Choroid plexus epithelial cell (primary cell): ENCODE measurements at regions not wholly inside any gene's neighbourhood (a gene's known extent, or its start where the extent isn't known, plus 50 kb on each side); places are given as distances from the start of the nearest gene placed in this dataset.
"Not testable (repeated sequence)": the region's sequence is repeated elsewhere in the genome, so short reads cannot be mapped to it uniquely, and the experiment has no call there.

Experiments used
- DNase-seq: peaks from one replicate; pipeline ENCODE4 v3.0.0-alpha.2; 2010; ENCODE audit warnings: low read depth
- H3K4me3 ChIP-seq: 2 replicates; pipeline ENCODE4 v1.5.1; 2011; ENCODE audit warnings: low read depth, mild to moderate bottlenecking, control low read depth, low read length, moderate library complexity
- TF ChIP-seq, protein P1 (sequence below): conservative IDR thresholded peaks from 2 replicates; pipeline ENCODE4 v1.5.1; 2011; ENCODE audit warnings: low read depth, mild to moderate bottlenecking, control low read depth, inconsistent platforms, low read length, moderate library complexity

DNA sequence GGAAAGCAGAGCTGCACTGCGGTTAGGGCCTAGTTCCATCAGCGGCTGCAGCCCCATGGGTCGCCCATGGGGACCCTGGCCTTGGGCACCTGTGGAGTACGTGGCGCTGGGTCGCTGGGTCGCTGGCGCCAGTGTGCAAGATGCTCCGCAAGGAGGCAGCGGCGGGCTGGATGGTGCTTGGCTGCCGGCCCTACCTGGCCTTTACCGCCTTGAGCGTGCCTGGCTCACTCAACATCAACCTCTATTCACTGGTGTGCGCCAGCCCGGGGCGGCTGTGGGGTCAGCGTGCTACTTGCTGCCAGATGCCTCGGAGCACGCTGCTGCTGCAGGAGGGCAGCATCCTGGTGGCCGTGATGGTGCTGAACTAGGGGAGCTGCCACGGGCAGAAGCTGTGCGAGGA lies 85.1 kb upstream of the RHOU start:
- TF ChIP-seq, protein P1, sequence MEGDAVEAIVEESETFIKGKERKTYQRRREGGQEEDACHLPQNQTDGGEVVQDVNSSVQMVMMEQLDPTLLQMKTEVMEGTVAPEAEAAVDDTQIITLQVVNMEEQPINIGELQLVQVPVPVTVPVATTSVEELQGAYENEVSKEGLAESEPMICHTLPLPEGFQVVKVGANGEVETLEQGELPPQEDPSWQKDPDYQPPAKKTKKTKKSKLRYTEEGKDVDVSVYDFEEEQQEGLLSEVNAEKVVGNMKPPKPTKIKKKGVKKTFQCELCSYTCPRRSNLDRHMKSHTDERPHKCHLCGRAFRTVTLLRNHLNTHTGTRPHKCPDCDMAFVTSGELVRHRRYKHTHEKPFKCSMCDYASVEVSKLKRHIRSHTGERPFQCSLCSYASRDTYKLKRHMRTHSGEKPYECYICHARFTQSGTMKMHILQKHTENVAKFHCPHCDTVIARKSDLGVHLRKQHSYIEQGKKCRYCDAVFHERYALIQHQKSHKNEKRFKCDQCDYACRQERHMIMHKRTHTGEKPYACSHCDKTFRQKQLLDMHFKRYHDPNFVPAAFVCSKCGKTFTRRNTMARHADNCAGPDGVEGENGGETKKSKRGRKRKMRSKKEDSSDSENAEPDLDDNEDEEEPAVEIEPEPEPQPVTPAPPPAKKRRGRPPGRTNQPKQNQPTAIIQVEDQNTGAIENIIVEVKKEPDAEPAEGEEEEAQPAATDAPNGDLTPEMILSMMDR = peak; percentile 5
- H3K4me3 ChIP-seq = no peak overlapping the region
- no peak for DNase-seq

DNA sequence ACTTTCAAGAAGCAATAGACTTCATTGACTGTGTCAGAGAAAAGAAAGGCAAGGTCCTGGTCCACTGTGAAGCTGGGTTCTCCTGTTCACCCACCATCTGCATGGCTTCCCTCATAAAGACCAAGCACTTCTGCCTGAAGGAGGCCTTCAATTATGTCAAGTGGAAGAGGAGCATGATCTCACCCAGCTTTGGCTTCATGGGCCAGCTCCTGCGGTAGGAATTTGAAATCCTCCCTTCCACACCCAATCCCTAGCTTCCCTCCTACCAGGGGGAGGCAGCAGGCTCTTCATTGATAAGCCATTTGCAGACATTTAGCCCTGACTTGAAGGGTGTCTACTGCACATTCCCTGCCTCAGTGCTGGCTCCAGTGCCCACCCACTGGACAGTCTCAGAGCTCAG lies 84.3 kb upstream of the RHOU start:
- DNase-seq = no peak
- TF ChIP-seq, protein P1 = no peak
- H3K4me3 ChIP-seq = no peak overlapping the region

DNA sequence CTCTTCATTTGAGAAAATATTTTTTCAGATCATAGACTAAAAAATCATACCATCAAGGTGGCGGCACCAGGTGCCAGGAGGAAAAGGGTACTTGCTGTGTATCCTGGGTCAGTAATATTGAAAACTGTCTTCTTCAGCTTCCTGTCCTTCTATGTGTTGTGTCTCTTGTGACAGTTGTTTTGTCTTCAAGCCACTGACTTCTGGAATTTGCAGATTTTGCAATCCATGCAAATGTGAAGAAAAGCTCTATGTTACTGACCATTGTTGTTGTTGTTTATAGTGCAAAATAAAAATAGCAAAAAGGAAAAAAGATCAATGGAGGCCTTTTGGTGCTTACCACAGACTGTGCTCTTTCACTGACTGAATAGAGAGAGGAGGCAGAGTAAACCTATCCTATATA lies 83.2 kb upstream of the RHOU start:
- no peak overlapping the region for H3K4me3 ChIP-seq
- TF ChIP-seq, protein P1 = no peak
- DNase-seq = no peak

DNA sequence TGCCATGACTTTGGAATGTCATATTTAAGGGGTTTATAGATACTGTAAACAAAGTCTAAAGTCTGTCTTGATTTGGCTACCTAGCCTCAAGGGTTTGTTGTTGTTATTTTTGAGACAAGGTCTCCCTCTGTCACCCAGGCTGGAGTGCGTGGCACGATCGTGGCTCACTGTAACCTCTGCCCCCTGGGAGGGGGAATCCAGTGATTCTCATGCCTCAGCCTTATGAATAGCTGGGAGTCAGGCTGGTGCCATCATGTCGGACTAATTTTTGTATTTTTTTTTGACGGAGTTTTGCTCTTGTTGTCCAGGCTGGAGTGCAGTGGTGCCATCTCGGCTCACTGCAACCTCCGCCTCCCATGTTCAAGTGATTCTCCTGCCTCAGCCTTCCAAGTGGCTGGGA lies 82.2 kb upstream of the RHOU start:
- not testable (repeated sequence) for DNase-seq, H3K4me3 ChIP-seq

DNA sequence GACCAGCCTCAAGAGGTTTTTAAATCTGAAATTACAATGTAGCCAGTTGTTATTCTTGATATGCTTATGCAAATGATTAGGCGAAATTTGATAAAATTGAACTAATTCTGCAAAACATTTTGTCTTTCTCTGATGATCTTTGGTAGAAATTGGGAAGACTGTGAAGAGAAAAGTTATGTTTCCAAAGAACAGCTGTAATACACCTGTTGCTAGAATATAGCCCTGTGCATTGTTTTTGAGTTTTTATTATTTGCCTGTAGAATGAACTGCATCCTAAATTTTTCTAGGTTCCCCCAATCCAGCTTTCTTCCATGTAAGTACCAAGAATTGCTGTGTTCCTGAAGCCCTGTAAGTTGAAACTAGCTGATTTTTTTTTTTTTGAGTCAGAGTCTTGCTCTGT lies 81.5 kb upstream of the RHOU start:
- TF ChIP-seq, protein P1 = no peak
- H3K4me3 ChIP-seq = no peak overlapping the region
- no peak for DNase-seq

DNA sequence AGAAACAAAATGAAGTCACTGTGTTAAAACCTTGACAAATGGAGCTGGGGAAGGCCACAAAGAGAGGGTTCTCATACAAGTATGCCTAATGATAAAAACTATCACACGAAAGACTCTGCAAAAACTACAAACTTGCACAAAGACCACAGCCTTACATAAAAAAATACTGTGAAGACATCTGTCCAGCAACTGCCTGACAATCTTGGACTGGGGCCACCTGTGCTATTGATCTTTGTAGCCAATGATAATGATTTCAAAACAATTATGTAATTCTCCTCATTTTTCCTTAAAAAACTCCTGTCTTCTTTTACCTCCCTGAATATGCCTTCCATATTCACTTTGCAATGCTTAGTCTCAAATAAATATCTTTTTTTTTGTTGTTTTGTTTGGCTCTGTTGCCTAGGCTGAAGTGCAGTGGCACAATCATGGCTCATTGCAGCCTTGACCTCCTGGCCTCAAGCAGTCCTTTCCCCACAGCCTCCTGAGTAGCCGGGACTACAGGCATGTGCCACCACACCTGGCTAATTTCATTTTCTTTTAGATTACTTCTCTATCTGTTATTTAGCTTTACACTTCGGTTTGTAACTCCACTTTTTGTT lies 79.4 kb upstream of the RHOU start:
- no peak for DNase-seq
- H3K4me3 ChIP-seq = no peak overlapping the region
- TF ChIP-seq, protein P1 = no peak

DNA sequence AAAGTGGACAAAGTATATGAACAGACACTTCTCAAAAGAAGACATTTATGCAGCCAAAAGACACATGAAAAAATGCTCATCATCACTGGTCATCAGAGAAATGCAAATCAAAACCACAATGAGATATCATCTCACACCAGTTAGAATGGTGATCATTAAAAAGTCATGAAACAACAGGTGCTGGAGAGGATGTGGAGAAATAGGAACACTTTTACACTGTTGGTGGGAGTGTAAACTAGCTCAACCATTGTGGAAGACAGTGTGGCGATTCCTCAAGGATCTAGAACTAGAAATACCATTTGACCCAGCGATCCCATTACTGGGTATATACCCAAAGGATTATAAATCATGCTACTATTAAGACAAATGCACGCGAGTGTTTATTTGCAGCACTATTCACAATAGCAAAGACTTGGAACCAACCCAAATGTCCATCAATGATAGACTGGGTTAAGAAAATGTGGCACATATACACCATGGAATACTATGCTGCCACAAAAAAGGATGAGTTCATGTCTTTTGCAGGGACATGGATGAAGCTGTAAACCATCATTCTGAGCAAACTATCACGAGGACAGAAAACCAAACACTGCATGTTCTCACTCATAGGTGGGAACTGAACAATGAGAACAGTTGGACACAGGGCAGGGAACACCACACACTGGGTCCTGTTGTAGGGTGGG lies 73.1 kb upstream of the RHOU start:
- DNase-seq, H3K4me3 ChIP-seq: not testable (repeated sequence)

DNA sequence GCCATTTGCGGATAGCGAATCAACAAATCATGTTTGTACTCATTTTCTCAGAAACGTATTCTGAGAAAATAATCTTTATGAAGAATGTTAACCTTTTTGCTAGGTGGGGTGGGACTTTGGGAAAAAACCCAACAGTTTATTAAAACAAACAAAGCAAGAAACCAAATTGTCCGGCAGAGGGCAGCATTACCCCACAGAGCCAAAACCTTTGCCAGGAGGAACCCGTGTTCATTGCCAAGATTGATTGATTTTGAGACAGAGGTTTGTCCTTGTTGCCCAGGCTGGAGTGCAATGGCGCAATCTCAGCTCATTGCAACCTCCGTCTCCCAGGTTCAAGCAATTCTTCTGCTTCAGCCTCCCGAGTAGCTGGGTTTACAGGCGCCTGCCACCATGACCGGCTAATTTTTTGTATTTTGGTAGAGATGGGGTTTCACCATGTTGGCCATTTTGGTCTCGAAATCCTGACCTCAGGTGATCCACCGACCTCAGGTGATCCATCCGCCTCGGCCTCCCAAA lies 70.8 kb upstream of the RHOU start:
- H3K4me3 ChIP-seq = no peak overlapping the region
- TF ChIP-seq, protein P1 = peak; percentile 87
- DNase-seq = peak; percentile 75
